Caki2 (cell line): ENCODE measurements at regions not wholly inside any gene's neighbourhood (a gene's known extent, or its start where the extent isn't known, plus 50 kb on each side); places are given as distances from the start of the nearest gene placed in this dataset.

ENCODE experiments used
- DNase-seq: peaks from one replicate; pipeline ENCODE4 v3.0.0-alpha.2; 2015; ENCODE audit warnings: low read depth
- in situ Hi-C: cut with HindIII; loops from 2 replicates; pipeline ENCODE4 v1.10.0; 2016; ENCODE audit warnings: low sequenced_read_pairs, low pct_unique_long_range_greater_than_20kb, mixed read lengths

GRCh38 chr18:27616324-27616723, 431.2 kb upstream of the CHST9 start:
- DNase-seq: no peak
- in situ Hi-C loops: no loop called here

GRCh38 chr18:27614951-27615844, 430.1 kb upstream of the CHST9 start:
- DNase-seq: no peak
- in situ Hi-C loops: no loop called here

GRCh38 chr18:27609221-27609620, 424.1 kb upstream of the CHST9 start:
- in situ Hi-C loops: no loop called here
- DNase-seq: no peak

GRCh38 chr18:27608742-27609141, 423.6 kb upstream of the CHST9 start:
- no peak for DNase-seq
- in situ Hi-C loops: no loop called here

GRCh38 chr18:27608174-27608573, 423.1 kb upstream of the CHST9 start:
- in situ Hi-C loops: no loop called here
- DNase-seq: no peak

- DNase-seq: no peak
- in situ Hi-C loops: no loop called here
Measured at GRCh38 chr18:27606741-27607140, 421.6 kb upstream of the CHST9 start.

GRCh38 chr18:27605107-27605834, 420.2 kb upstream of the CHST9 start:
- peak; percentile 51 for DNase-seq
- in situ Hi-C loops: no loop called here

- DNase-seq: peak; percentile 26
- in situ Hi-C loops: no loop called here
Measured at GRCh38 chr18:27604583-27604982, 419.5 kb upstream of the CHST9 start.

GRCh38 chr18:27602092-27602491, 417.0 kb upstream of the CHST9 start:
- no peak for DNase-seq
- in situ Hi-C loops: no loop called here

- in situ Hi-C loops: no loop called here
- no peak for DNase-seq
Measured at GRCh38 chr18:27600245-27600644, 415.1 kb upstream of the CHST9 start.

GRCh38 chr18:27599202-27599829, 414.2 kb upstream of the CHST9 start:
- in situ Hi-C loops: no loop called here
- peak; percentile 13 for DNase-seq

GRCh38 chr18:27595113-27595838, 410.2 kb upstream of the CHST9 start:
- no peak for DNase-seq
- in situ Hi-C loops: no loop called here

- in situ Hi-C loops: no loop called here
- DNase-seq: no peak
Measured at GRCh38 chr18:27585602-27586173, 400.6 kb upstream of the CHST9 start.

- DNase-seq: no peak
- in situ Hi-C loops: no loop called here
Measured at GRCh38 chr18:27583466-27583865, 398.4 kb upstream of the CHST9 start.

GRCh38 chr18:27582760-27583412, 397.8 kb upstream of the CHST9 start:
- in situ Hi-C loops: no loop called here
- DNase-seq: no peak

- in situ Hi-C loops: no loop called here
- DNase-seq: no peak
Measured at GRCh38 chr18:27581296-27581904, 396.3 kb upstream of the CHST9 start.

- in situ Hi-C loops: no loop called here
- DNase-seq: no peak
Measured at GRCh38 chr18:27579364-27579763, 394.3 kb upstream of the CHST9 start.
